HepG2 (cell line): ENCODE measurements at regions not wholly inside any gene's neighbourhood (a gene's known extent, or its start where the extent isn't known, plus 50 kb on each side); places are given as distances from the start of the nearest gene placed in this dataset.
"Not testable (repeated sequence)": the region's sequence is repeated elsewhere in the genome, so short reads cannot be mapped to it uniquely, and the experiment has no call there.

Experiments used
- ATAC-seq: fragments of 200-7000 bp; cut with Tn5 transposase; 3 replicates; pipeline ENCODE4 v1.9.1; 2020; ENCODE audit warnings: mild to moderate bottlenecking, moderate library complexity
- BruUV-seq: library from RNA; stranded (reverse); fragments of 400-500 nt; replicated peaks from 2 replicates; lab custom pipeline; 2021; lab: Mats Ljungman, UMichigan
- CTCF ChIA-PET: fragments of 300-600 bp; formaldehyde crosslinking; extraction: SDS; loops from one replicate; lab custom pipeline; 2021; ENCODE audit warnings: low total read pairs, inconsistent platforms, low intra/inter-chr PET ratio; lab: Yijun Ruan, JAX
- POLR2A ChIA-PET: fragments of 350-600 bp; sonication (Branson Sonifier 250); formaldehyde crosslinking; loops from one replicate; lab custom pipeline; 2020; ENCODE audit warnings: antibody characterized with exemption, inconsistent platforms; lab: Yijun Ruan, JAX
- DNase-seq: peaks from one replicate; pipeline ENCODE4 v3.0.0-alpha.2; 2015; ENCODE audit warnings: low spot score
- FAIRE-seq: peaks from 3 replicates; lab custom pipeline; 2011; peaks lifted over from hg19 to GRCh38; lab: Jason Lieb, UNC
- H2AFZ ChIP-seq: one replicate; pipeline ENCODE4 v1.6.1; 2011; ENCODE audit warnings: low read length, inconsistent platforms
- H3K27ac ChIP-seq: fragments of 300-600 bp; 3 replicates; pipeline ENCODE4 v1.8.0; 2011; ENCODE audit warnings: mixed run types, mild to moderate bottlenecking, mixed read lengths, low read length, inconsistent platforms; ENCODE audit not compliant: insufficient read depth; ENCODE audit errors: extremely low read length
- H3K27me3 ChIP-seq, 2 experiments: fragments of 200-600 bp in 1 of 2; 2 replicates in 1 of 2; 3 replicates in 1 of 2; pipeline versions ENCODE4 v1.6.0 to v1.8.0; 2011; ENCODE audit warnings: low read length in 2 of 2, mild to moderate bottlenecking in 2 of 2, moderate library complexity in 2 of 2, inconsistent platforms in 1 of 2; ENCODE audit not compliant: insufficient read depth in 2 of 2, control insufficient read depth in 1 of 2
- H3K36me3 ChIP-seq, 2 experiments: fragments of 200-600 bp in 1 of 2; replicated peaks in 1 of 2; 2 replicates in 1 of 2; 3 replicates in 1 of 2; pipeline versions ENCODE4 v1.5.1 to v1.8.0; 2011; ENCODE audit warnings: low read length in 2 of 2, inconsistent platforms in 1 of 2; ENCODE audit not compliant: insufficient read depth in 2 of 2, control insufficient read depth in 1 of 2
- H3K4me1 ChIP-seq: 2 replicates; pipeline ENCODE4 v1.5.1; 2012; ENCODE audit warnings: low read length, inconsistent platforms; ENCODE audit not compliant: insufficient read depth
- H3K4me2 ChIP-seq: 2 replicates; pipeline ENCODE4 v1.6.0; 2011; ENCODE audit warnings: low read depth, low read length, inconsistent platforms
- H3K4me3 ChIP-seq, 3 experiments: fragments of 200-600 bp in 1 of 3; sonication (generic), shearing (Covaris generic) in 1 of 3; replicated peaks in 1 of 3; 2 replicates each; pipeline ENCODE4 v1.5.1; 2011 to 2016; ENCODE audit warnings: low read length in 3 of 3, inconsistent platforms in 2 of 3, low read depth in 2 of 3, mild to moderate bottlenecking in 2 of 3, control low read depth in 1 of 3, mixed read lengths in 1 of 3; ENCODE audit not compliant: insufficient read depth in 1 of 3
- H3K79me2 ChIP-seq: one replicate; pipeline ENCODE4 v1.6.1; 2011; ENCODE audit warnings: low read length, inconsistent platforms; ENCODE audit not compliant: insufficient read depth
- H3K9ac ChIP-seq: 2 replicates; pipeline ENCODE4 v1.6.0; 2011; ENCODE audit warnings: mild to moderate bottlenecking, low read depth, low read length, inconsistent platforms; ENCODE audit not compliant: insufficient read depth
- H3K9me3 ChIP-seq: 2 replicates; pipeline ENCODE4 v1.5.1; 2012; ENCODE audit warnings: mild to moderate bottlenecking, low read length
- H4K20me1 ChIP-seq: 2 replicates; pipeline ENCODE4 v1.6.0; 2011; ENCODE audit warnings: inconsistent platforms, mild to moderate bottlenecking, low read length, moderate library complexity; ENCODE audit not compliant: insufficient read depth
- ATF7 ChIP-seq, 2 experiments: fragments of 450-650 bp in 1 of 2; sonication (generic) in 1 of 2; formaldehyde crosslinking in 1 of 2; IDR thresholded peaks; 2 replicates each; pipeline versions ENCODE4 v1.4.0 to v1.6.1; 2016 to 2020; ENCODE audit warnings: antibody characterized with exemption in 1 of 2, mild to moderate bottlenecking in 1 of 2, missing genetic modification reagents in 1 of 2
- GZF1 ChIP-seq: sonication (generic); formaldehyde crosslinking; IDR thresholded peaks from 2 replicates; pipeline ENCODE4 v1.5.1; 2020; ENCODE audit warnings: mild to moderate bottlenecking, missing genetic modification reagents
- NFIB ChIP-seq: sonication (generic); formaldehyde crosslinking; IDR thresholded peaks from 2 replicates; pipeline ENCODE4 v1.9.0; 2021; ENCODE audit warnings: missing genetic modification reagents, mild to moderate bottlenecking, borderline replicate concordance
- ZNF431 ChIP-seq: sonication (generic); formaldehyde crosslinking; IDR thresholded peaks from 2 replicates; pipeline ENCODE4 v1.9.0; 2022; ENCODE audit warnings: missing genetic modification reagents, low read depth, mild to moderate bottlenecking, borderline replicate concordance
- WGBS: methylation state at CpG from one replicate; pipeline ENCODE4 v1.1.6; 2017; ENCODE audit warnings: low lambda C conversion rate; 5-methylcytosine and 5-hydroxymethylcytosine counted together
- in situ Hi-C: cut with HindIII; loops from 2 replicates; pipeline ENCODE4 v1.10.0; 2017; ENCODE audit warnings: low pct_unique_long_range_greater_than_20kb; ENCODE audit not compliant: extremely low pct_ligation_motif_present
- intact Hi-C: fragments of 100-400 bp; cut with micrococcal nuclease; formaldehyde crosslinking; loops from one replicate; pipeline ENCODE4 v1.10.0; 2022; ENCODE audit not compliant: unreplicated experiment

- Histone ChIP-seq H3K4me3 (no peak overlapping the region), H3K27ac (no peak overlapping the region), H3K79me2 (no peaks in the 10 kb centered on the region), H3K9me3 (no peaks in the 10 kb centered on the region; the same call in 1 of the 2 replicates), H3K9ac (no peak overlapping the region), H3K36me3 (no peaks in the 10 kb centered on the region), H3K4me1 (peaks cover 24% of the 10 kb centered on the region), H3K4me2 (no peak overlapping the region), H3K27me3 (no peaks in the 10 kb centered on the region), H2AFZ (no peak overlapping the region), H4K20me1 (no peaks in the 10 kb centered on the region)
- TF ChIP-seq GZF1 (CRISPR knock-in tag) = no peak
- no peak for TF ChIP-seq NFIB (CRISPR knock-in tag)
- TF ChIP-seq ATF7 (IDR thresholded peaks at IDR 0.05) = peak; percentile 13; the same call in 1 of the 2 replicates
- TF ChIP-seq ATF7 (CRISPR knock-in tag; IDR thresholded peaks at IDR 0.05) = no peak
- no TSS peak for BruUV-seq
- ATAC-seq (no peak), DNase-seq (no peak), FAIRE-seq (no peak)
- ChIA-PET POLR2A (no interaction called here), CTCF (no interaction called here)
- 27% methylated on average over 2 of the region's 2 CpGs for WGBS
- intact Hi-C loops (loop anchor here (5.0 kb wide), 1 partner anchor 63 kb away; no protein-coding TSS in a partner anchor), in situ Hi-C loops (no loop called here)
Measured at GRCh38 chr5:57715296-57715695, 232.7 kb upstream of the ACTBL2 start.

GRCh38 chr5:57713535-57713934 lies 230.9 kb upstream of the ACTBL2 start:
- H2AFZ ChIP-seq, intact Hi-C loops, POLR2A ChIA-PET, BruUV-seq, H3K36me3 ChIP-seq, H3K79me2 ChIP-seq: not testable (repeated sequence)
- 28% methylated on average over 3 of the region's 3 CpGs for WGBS
- peak; percentile 81; the same call in 1 of the 2 replicates for TF ChIP-seq ZNF431 (CRISPR knock-in tag)
- TF ChIP-seq, all 625 proteins: peak for 1; not testable (repeated sequence) for 624
- H3K4me1 ChIP-seq = peaks cover 15% of the 10 kb centered on the region
- in situ Hi-C loops, CTCF ChIA-PET, H4K20me1 ChIP-seq, H3K4me2 ChIP-seq, DNase-seq, H3K4me3 ChIP-seq, H3K9ac ChIP-seq, H3K27me3 ChIP-seq, H3K9me3 ChIP-seq, FAIRE-seq, H3K27ac ChIP-seq, ATAC-seq: not testable (repeated sequence)
